ENCODE measurements at regions not wholly inside any gene's neighbourhood (a gene's known extent, or its start where the extent isn't known, plus 50 kb on each side); places are given as distances from the start of the nearest gene placed in this dataset.

- TF ChIP-seq CTCF (IDR thresholded peaks at IDR 0.05; ENCODE audit: low read depth, low read length), result no peak
- in situ Hi-C loops (cut with HindIII; ENCODE audit: low sequenced_read_pairs), result no loop called here
- DNase-seq (ENCODE audit: low read depth, low spot score), result no peak
- H3K4me3 ChIP-seq (ENCODE audit: low read depth, low read length), result no peak overlapping the region
Observed at GRCh38 chr13:73275163-73275562, 216.4 kb downstream of the KLF5 start.

- in situ Hi-C loops (cut with HindIII; ENCODE audit: low sequenced_read_pairs), result no loop called here
- no peak for DNase-seq (ENCODE audit: low read depth, low spot score)
- TF ChIP-seq CTCF (IDR thresholded peaks at IDR 0.05; ENCODE audit: low read depth, low read length), result no peak
- no peak overlapping the region for H3K4me3 ChIP-seq (ENCODE audit: low read depth, low read length)
Observed at GRCh38 chr13:73274147-73274546, 215.3 kb downstream of the KLF5 start.

- TF ChIP-seq CTCF (IDR thresholded peaks at IDR 0.05; ENCODE audit: low read depth, low read length), result no peak
- H3K4me3 ChIP-seq (ENCODE audit: low read depth, low read length), result no peak overlapping the region
- in situ Hi-C loops (cut with HindIII; ENCODE audit: low sequenced_read_pairs), result no loop called here
- DNase-seq (ENCODE audit: low read depth, low spot score), result peak; percentile 76
Observed at GRCh38 chr13:73273745-73274144, 214.9 kb downstream of the KLF5 start.

- H3K4me3 ChIP-seq (ENCODE audit: low read depth, low read length), result no peak overlapping the region
- in situ Hi-C loops (cut with HindIII; ENCODE audit: low sequenced_read_pairs), result no loop called here
- TF ChIP-seq CTCF (IDR thresholded peaks at IDR 0.05; ENCODE audit: low read depth, low read length), result no peak
- DNase-seq (ENCODE audit: low read depth, low spot score), result no peak
Observed at GRCh38 chr13:73273276-73273675, 214.5 kb downstream of the KLF5 start.

GRCh38 chr13:73272831-73273230, 214.0 kb downstream of the KLF5 start:
- in situ Hi-C loops (cut with HindIII; ENCODE audit: low sequenced_read_pairs), result no loop called here
- TF ChIP-seq CTCF (IDR thresholded peaks at IDR 0.05; ENCODE audit: low read depth, low read length), result no peak
- no peak for DNase-seq (ENCODE audit: low read depth, low spot score)
- no peak overlapping the region for H3K4me3 ChIP-seq (ENCODE audit: low read depth, low read length)

GRCh38 chr13:73268306-73268705, 209.5 kb downstream of the KLF5 start:
- peak; percentile 30 for DNase-seq (ENCODE audit: low read depth, low spot score)
- H3K4me3 ChIP-seq (ENCODE audit: low read depth, low read length), result no peak overlapping the region
- TF ChIP-seq CTCF (IDR thresholded peaks at IDR 0.05; ENCODE audit: low read depth, low read length), result no peak
- in situ Hi-C loops (cut with HindIII; ENCODE audit: low sequenced_read_pairs), result no loop called here

GRCh38 chr13:73266640-73267180, 207.9 kb downstream of the KLF5 start:
- H3K4me3 ChIP-seq (ENCODE audit: low read depth, low read length), result no peak overlapping the region
- in situ Hi-C loops (cut with HindIII; ENCODE audit: low sequenced_read_pairs), result no loop called here
- no peak for DNase-seq (ENCODE audit: low read depth, low spot score)
- TF ChIP-seq CTCF (IDR thresholded peaks at IDR 0.05; ENCODE audit: low read depth, low read length), result no peak
